NCI-H2227 (cell line): ENCODE measurements at regions not wholly inside any gene's neighbourhood (a gene's known extent, or its start where the extent isn't known, plus 50 kb on each side); places are given as distances from the start of the nearest gene placed in this dataset.

ENCODE experiments used
- DNase-seq: peaks from one replicate; lab custom pipeline; 2025; ENCODE audit not compliant: unreplicated experiment; lab: John Stamatoyannopoulos, UW

DNA sequence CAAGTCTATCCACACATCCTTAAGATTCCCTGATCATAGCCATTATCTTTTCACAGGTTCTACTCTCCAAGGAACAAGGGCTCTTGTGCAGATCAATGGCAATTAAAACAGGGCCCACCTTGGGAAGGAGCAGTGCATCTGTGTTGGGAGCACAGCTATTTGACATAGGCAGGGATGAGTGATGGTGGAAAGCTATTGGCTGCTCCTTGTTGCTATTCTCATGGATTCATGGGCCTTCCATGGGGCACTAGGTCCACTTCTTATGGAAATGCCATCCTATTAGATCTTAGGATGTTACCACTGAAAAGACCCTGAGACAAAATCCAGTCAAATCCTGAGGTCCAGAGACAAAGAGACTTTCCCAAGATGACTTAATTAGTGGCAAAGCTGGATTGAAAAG is 148.6 kb upstream of the MTNR1B start:
- no peak for DNase-seq

DNA sequence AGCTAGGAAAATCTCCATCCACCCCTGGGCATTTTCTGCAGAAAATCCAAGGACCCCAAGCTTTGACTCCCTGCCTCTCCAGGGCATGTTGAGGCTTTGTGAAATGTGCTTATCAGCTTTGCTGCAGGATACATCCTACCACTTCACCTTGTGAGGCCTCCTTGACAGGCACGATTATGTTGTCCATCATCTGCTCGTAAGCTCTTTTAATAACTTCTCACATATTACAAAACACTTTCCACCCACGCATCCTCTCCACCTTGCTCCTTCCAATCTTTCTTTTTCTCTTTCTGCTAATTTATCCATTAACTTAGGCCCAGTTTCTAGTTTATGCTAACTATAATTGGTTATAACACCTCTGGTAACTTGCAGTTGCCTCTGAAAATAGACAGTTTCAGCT is 147.0 kb upstream of the MTNR1B start:
- no peak for DNase-seq

DNA sequence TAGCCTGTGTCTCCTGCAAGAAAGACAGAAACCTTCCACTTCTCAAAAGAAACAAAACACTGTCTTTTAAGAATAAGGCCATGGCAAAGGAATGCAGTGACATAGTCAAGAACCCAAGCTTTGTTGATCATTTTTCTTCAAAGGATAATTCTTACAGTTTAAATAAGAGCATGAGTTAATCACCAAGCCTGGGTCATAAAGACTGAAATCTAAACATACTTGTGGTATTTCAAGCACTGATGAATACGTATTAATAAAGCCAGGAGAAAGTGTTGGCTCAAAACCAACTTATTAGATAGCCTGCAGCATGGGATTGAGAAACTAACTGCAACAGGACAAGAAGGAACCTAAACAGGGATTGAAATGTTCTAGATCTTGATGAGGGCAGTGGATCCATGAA is 143.3 kb upstream of the MTNR1B start:
- no peak for DNase-seq

DNA sequence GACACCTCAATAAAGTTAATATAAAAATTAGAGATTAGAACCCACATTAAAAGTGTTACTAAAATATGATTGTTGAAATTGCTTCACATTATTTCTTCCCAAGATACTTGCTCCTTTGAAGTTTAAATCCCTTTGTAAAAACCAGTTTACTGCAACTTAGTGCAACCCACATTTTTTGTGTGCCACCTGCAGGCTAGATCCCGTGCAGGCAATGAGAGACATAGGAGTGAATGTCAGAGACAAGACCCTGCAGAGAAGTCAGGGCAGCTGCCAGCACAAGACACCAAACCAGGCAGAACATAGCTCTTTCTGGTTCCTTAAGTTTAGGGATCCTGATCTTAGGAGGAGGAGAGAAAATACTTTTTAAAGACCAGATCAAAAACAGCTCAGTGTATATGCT is 142.8 kb upstream of the MTNR1B start:
- no peak for DNase-seq

DNA sequence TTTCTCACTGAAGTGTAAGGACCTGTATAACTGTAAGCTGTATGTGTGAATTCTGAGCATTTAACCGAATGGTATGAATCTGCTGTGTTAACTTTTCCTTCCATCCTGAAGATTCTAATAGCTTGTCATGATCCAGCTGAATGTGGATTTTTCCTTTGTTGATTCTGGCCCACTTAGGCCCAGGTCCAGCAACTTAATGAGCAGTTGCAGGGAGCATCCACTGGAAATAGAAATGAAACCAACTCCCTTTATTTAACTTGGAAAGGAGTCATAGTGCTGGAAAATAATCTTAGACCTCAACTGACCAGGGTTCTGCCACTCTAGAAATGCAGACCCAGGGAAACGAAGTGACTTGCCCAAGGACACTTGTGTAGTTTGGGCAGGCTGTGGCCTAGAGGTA is 142.3 kb upstream of the MTNR1B start:
- no peak for DNase-seq

DNA sequence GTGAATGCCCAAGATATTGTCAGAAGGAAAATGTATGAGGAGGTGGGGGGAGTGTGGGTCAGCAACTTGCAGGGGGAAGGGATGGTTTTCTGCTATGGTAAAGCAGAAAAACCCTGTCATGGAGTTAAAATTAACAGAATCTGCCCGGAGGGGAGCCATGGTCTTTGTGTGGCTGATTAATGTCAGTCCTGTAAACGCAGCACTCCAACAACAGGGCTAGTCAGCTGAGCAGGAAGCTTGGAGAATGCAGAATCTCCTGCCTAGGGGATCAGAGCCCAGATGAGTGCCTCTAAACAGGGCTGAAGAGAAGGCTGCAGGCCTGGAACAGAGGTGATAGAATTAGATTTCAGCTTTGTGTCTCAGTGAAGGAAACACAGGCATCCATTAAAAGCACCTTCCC is 140.9 kb upstream of the MTNR1B start:
- no peak for DNase-seq

DNA sequence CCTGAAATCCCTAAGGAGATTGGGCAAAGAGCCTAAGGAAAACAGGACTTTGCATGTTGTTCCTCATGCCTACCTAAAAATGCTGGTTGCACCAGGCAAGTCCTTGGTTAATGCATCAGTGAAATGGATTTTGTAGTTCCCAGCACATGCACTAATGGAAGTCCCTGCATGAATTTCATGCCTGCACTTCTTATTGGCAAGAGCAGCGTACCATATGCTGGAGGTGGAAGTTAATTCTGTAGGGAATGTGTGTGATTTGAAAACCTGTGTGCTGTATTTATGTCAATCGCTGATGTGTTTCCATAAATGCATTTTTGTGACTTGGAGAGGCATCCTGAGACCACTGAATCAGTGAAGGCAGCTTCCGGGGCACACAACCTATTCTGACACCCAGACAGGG is 140.3 kb upstream of the MTNR1B start:
- DNase-seq = no peak

DNA sequence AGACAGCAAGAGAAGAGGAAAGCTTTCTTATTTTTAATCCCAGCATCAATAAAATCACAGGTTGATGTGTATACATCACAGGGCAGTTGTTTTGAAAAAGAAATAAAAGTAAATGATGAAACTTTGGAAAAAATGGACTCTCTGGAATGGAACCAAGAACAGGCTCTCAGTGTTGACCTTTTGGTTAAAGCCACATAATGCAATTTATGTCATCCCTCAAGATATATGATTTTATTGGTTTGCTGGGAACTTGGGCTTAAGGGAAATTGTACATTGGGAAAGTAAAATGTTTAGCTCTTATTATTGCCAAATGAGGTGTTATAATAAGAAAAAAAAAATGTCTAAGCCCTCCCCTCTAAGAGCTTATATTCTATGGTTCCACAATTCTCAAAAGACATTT is 139.8 kb upstream of the MTNR1B start:
- DNase-seq = no peak

DNA sequence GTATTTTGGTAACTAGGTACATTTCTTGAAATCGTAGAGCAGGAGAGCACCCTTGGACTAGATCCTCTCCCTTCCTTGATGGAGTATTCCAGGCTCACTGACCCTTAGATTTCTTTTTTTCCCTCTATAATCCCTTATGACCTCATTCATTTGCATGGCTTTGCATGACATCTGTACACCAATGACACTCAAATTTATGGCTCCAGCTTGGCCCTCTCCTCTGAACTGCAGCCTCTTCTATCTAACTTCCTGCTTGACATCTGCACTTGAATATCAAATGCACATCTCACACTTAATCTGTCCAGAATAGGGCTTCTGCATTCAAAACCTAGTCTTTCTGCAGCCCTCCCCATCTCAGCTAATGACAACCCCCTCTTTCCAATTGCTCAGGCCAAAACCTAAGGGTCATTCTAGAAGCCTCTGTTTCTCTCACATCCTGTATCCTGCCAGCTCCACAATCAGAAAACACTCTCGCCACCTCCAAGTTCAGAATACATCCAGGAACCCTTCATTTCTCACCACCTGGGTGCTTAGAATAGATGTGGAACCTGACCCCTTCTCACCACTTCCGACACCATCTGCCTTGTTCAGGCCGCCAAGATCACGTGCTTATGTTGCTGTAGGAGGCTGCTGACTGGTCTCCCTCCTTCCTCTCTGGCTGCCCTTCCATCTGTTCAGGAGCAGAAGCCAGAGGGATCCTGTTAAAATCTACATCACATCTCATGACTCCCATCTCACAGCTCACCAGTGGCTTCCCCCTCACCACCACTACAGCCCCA is 138.9 kb upstream of the MTNR1B start:
- no peak for DNase-seq

DNA sequence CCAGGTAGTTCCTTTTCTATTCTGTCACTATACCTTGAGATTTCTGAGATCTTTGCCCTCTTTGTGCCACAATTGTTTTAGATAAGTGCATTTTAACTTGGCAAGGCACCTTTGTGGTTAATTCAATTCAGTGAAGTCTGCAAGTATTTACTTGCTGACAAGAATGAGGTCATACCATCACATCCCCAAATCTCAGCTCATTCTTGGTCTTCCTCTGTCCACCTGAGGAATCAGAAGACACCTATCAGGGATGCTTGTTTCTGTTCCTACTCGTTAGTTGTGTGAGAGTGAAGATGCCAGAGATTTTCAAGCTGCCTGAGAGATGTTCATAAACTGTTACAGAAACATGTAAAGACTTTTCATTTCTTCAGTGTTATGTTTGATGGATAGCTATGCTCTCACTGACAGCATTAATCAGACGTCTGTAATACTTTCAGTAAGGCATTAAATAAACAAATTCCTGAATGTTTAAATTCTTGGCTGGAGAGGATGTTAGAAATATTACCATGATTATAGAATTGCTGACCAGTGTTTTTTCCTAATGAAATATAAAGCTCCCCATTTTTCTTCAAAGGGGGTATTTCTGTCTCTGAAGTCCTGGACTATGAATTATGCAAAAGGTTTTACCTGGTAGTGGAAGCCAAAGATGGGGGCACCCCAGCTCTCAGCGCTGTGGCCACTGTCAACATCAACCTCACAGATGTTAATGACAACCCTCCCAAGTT is 135.0 kb upstream of the MTNR1B start:
- DNase-seq = no peak

DNA sequence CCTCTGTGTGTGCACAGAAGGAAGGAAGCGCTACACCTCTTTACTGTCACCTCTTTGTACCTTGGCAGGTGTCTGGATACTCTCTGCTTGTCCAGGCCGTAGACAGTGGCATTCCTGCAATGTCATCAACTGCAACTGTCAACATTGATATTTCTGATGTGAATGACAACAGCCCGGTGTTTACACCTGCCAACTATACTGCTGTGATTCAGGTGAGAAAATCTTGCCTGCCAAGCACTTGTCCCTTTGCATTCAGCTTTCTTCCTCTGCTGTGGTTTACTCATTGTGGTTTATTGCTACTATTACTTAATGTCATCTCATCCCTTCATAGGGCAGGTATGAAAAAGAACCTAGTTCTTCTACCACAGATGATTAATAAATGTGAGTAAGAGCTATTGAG is 131.9 kb upstream of the MTNR1B start:
- DNase-seq = no peak

DNA sequence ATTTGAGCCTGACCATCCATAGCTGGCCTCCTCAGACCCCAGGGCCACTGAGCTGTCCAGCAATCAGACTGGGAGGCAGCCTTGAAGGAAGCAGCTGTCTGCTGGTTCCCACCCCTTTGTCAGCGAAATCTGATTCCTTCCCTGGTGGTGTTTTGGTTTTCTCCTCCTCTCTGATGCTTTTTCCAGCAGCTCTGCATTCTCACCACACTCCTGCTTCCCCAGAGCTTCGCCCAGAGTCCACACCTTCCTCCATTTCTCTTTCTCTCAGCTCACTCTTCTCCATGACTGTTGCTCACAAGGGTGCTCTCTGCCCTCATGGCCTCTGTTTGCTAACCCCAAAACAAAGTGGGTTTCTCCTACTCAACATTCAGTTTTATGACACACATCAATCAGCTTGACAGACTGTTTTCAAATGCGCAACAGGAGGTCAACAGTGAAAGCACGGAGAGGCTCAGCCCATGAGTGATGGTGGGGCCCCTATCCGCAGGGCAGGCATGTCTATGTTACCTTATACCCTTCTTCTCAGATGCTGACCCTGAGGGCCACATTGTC is 130.6 kb upstream of the MTNR1B start:
- no peak for DNase-seq

DNA sequence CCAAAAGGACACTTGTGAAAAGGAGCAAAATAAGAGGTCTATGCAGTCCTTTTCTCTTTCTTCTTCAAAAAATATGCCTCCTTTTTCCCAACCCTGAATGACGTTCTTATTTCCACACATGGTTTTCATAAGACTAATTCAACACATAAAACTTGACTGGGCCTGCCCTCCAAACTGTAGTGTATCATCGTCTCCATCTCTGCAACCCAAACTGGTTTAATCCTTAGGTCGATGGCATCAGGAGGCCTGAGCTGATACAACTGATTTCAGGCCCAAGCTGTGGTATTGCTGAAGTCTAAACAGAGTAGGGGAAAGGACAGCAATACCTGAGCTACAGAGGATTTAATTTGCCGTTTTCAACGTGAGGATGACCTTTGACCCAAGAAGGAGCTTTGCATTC is 130.0 kb upstream of the MTNR1B start:
- no peak for DNase-seq

DNA sequence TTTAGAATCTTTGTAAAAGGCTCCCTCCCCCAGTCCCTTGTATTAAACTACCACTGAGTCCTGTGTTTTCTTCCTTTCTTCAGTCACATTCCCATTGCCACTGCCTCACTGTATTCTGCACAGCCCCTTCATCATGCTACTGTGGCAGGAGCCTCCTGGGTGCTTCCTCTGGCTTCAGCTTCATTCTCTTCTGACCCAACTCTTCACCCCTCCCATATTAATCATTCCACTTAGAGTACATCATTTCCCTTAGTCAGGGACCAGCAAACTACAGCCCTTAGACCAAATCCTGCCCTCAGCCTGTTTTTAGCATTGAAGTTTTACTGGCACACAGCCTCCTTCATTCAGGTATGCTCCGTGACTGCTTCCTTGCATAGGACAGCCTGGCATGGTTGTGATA is 127.7 kb upstream of the MTNR1B start:
- no peak for DNase-seq

DNA sequence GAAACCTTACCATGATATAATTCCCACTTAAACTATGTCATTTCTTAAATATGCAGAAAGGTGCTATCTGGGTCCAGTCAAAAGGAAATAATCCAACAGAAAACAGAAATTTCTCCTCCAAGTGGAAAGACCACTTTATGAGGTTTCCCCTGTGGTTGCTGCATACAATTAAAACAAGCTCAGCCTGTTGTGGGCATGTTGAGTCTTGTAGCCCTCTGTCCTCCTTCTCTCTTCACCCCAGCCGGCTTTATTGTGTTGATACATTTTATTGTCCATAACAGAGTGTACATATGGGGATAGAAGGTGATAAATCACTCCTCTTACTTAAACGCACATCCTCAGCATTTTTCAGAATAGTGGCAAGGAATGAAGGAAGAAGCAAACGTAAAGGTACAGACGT is 126.0 kb upstream of the MTNR1B start:
- DNase-seq = no peak

DNA sequence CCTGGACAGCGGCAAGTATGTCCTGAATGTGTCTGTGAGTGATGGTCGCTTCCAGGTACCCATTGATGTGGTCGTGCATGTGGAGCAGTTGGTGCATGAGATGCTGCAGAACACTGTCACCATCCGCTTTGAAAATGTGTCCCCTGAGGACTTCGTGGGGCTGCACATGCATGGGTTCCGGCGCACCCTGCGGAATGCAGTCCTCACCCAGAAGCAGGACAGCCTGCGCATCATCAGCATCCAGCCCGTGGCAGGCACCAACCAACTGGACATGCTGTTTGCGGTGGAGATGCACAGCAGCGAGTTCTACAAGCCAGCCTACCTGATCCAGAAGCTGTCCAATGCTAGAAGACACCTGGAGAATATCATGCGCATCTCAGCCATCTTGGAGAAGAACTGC is 125.3 kb upstream of the MTNR1B start:
- DNase-seq = no peak

DNA sequence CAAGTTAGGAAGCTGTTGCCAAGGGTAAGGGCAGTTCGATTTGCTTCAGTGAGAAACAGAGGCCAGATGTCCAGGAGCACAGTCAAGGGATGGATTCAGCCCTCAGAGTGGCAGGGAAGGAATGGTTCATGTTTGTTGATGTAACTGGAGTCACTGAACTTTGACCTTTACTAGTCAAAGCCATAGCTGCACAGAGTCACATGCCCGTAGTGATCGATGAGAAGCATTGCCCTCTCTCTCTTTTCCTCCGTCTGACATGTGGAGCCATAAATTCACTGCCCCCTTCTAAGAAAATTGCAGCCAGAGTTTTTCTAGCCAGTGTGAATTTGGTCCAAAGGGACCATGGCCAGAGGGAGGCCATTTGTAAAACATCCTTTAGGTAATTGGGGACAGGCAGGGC is 124.1 kb upstream of the MTNR1B start:
- DNase-seq = no peak

DNA sequence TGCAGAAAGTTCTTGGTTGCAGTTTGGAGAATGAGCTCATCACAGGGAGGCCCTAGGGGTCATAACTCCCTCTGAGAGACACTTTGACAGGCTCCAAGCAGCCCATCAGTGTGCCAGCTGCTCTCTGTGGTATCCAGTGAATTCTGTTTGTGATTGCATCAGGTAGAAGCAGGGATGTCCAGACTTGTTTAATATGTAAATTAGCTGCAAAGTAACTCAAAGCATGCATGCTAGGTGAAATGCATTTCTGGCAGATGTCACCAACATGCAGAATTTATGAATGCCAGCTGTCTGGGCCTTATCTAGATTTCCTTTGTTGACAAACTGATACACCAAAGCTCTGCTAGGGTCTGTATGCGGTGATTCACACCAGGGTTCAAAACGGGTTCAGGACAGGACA is 123.6 kb upstream of the MTNR1B start:
- DNase-seq = no peak

DNA sequence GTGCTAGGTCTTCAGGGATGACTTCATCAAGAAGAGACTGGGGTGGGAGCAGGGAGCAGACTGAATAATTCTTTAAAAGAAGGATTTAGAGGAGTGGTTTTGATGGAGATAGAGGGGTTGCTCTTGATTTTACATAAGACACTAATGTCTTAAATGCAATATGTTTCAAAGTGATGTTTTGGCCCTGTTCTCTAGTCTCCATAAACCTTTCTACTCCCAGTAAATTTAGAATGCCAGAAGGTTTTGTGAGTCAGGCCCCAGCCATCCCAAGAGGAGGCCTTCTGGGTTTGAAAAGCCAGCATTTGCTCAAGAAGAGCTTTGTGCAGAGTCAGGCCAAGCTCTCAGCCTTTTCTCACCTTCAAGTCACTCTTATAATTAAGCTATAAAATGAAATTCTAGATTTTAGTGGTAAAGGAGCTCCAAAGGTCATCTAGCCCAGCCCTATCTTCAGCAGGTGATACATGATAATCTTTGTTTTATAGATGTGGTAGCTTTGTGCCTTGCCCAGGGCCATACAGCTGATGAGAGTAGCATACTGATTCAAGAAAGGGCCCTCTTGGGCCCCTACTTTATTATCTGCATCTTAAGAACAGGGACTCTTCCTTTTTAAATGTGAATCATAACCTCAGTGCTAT is 122.8 kb upstream of the MTNR1B start:
- no peak for DNase-seq

DNA sequence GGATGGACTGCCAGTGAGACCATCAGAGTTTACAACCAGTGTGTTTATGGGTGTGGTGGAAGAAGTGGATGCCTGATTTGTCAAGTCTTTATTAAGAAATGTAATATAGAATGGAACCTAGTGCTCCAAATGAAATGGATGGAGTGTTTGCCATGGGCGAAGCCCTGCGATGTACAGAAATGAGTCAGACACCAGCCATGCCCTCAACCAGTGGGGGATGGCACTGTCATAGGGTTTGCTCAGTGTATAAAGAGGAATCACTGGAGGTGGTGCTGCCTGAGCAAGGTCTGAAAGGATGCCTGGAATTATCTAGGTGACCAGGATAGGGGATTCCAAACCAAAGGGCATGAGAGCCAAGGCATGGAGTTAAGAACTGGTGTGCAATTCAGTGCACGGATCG is 120.9 kb upstream of the MTNR1B start:
- DNase-seq = no peak

DNA sequence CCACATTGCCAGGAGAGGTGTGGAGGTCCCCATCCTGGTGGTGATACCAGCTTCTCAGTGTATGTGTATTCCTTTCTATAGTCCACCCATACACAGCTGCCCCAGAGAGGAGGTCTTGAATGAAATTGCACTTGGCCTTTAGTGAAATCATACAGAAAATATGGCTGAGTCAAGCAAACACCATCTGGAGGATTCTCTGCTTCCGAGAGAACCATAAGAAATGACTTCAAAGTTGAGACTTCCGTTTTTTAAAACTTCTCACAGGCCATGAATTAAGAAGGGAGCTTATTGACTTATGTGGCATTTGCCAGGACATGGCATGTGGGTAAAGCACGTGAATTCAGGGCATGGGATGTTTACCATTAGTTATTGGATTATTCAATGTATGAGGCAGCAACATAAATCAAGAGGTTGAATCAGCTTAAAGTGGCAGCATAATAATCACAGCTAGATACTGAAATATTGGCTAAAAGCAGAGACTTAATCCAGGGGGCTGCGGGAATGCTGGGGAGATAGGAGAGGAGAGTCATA is 119.1 kb upstream of the MTNR1B start:
- DNase-seq = no peak

DNA sequence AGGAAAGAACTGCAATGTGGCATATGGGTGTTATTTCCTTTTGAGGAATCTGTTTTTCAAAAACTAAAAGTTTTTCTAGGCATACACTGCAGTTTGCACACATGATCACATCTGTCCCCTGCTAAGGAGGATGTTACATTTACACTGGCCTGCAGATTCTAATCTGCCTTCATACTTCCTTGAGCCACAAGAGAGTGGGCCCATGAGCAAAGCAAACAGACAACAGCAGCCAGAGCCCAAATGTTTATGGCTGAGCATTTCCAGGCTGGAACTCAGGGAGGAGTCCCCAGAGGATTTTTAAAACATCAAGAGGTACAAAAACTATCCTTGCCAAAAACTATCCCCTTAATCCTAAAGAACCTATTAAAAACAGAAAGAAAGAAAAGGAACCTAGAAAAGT is 117.2 kb upstream of the MTNR1B start:
- DNase-seq = no peak
